ENCODE measurements at regions not wholly inside any gene's neighbourhood (a gene's known extent, or its start where the extent isn't known, plus 50 kb on each side); places are given as distances from the start of the nearest gene placed in this dataset.
"Not testable (repeated sequence)": the region's sequence is repeated elsewhere in the genome, so short reads cannot be mapped to it uniquely, and the experiment has no call there.

- no peak for DNase-seq
Measured at GRCh38 chr22:22074634-22075381, 92.2 kb upstream of the TOP3B start.

GRCh38 chr22:22073769-22074561 lies 91.4 kb upstream of the TOP3B start:
- DNase-seq: no peak

- no peak for DNase-seq
Measured at GRCh38 chr22:22072169-22072836, 89.7 kb upstream of the TOP3B start.

GRCh38 chr22:22071455-22071854 lies 88.9 kb upstream of the TOP3B start:
- no peak for DNase-seq

- no peak for DNase-seq
Measured at GRCh38 chr22:22070371-22070824, 87.8 kb upstream of the TOP3B start.

- DNase-seq: no peak
Measured at GRCh38 chr22:22069450-22070370, 87.1 kb upstream of the TOP3B start.

- DNase-seq: no peak
Measured at GRCh38 chr22:22068657-22069056, 86.1 kb upstream of the TOP3B start.

- DNase-seq: no peak
Measured at GRCh38 chr22:22068025-22068424, 85.4 kb upstream of the TOP3B start.

- no peak for DNase-seq
Measured at GRCh38 chr22:22067192-22067591, 84.6 kb upstream of the TOP3B start.

- no peak for DNase-seq
Measured at GRCh38 chr22:22064580-22064979, 82.0 kb upstream of the TOP3B start.

- no peak for DNase-seq
Measured at GRCh38 chr22:22062306-22062793, 79.8 kb upstream of the TOP3B start.

GRCh38 chr22:22061085-22062077 lies 78.8 kb upstream of the TOP3B start:
- no peak for DNase-seq

GRCh38 chr22:22060200-22061084 lies 77.9 kb upstream of the TOP3B start:
- DNase-seq: no peak

- no peak for DNase-seq
Measured at GRCh38 chr22:22059291-22060002, 76.9 kb upstream of the TOP3B start.

- no peak for DNase-seq
Measured at GRCh38 chr22:22058633-22059290, 76.2 kb upstream of the TOP3B start.

GRCh38 chr22:22057617-22058378 lies 75.2 kb upstream of the TOP3B start:
- no peak for DNase-seq

GRCh38 chr22:22056809-22057594 lies 74.4 kb upstream of the TOP3B start:
- DNase-seq: not testable (repeated sequence)
